Lower leg skin (tissue), 4 donors: ENCODE measurements at regions not wholly inside any gene's neighbourhood (a gene's known extent, or its start where the extent isn't known, plus 50 kb on each side); places are given as distances from the start of the nearest gene placed in this dataset.
A peak's percentile ranks its signal among the peaks of the same experiment; 100 is the strongest.

Source experiments
- DNase-seq, 2 donors: peaks; one replicate each; pipeline ENCODE4 v3.0.0-alpha.2; 2019; ENCODE audit warnings: low spot score in 2 of 2
- H3K4me3 ChIP-seq: fragments of 200-600 bp; sonication (generic); 2 replicates; pipeline ENCODE4 v1.5.1; 2017; ENCODE audit warnings: mild to moderate bottlenecking, low read depth; ENCODE audit not compliant: poor library complexity, severe bottlenecking
- POLR2A ChIP-seq, 2 donors: fragments of 450-650 bp; IDR thresholded peaks; one replicate each; pipeline ENCODE4 v1.6.1; 2016 to 2017; ENCODE audit warnings: antibody characterized with exemption in 2 of 2, mild to moderate bottlenecking in 1 of 2, moderate library complexity in 1 of 2
- WGBS, 2 donors: methylation state at CpG; one replicate each; pipeline ENCODE4 v1.1.5; 2018; 5-methylcytosine and 5-hydroxymethylcytosine counted together
- intact Hi-C: fragments of 100-400 bp; cut with DNase I; formaldehyde crosslinking; loops from one replicate; pipeline ENCODE4 v1.15.0; 2023; ENCODE audit warnings: low total_unique reads
- TF ChIP-seq, protein P1 (sequence below), 3 donors: fragments of 450-650 bp; IDR thresholded peaks; one replicate each; pipeline ENCODE4 v1.5.1; 2016; ENCODE audit warnings: antibody characterized with exemption in 3 of 3, mild to moderate bottlenecking in 3 of 3, moderate library complexity in 2 of 3

GRCh38 chr2:105641389-105641811 lies 103.3 kb upstream of the NCK2 start:
- DNase-seq = peak; percentile 24 to 82
- 51 to 72% methylated on average over 12 of the region's 12 CpGs for WGBS, 2 donors
- H3K4me3 ChIP-seq = no peak overlapping the region
- TF ChIP-seq, protein P1, sequence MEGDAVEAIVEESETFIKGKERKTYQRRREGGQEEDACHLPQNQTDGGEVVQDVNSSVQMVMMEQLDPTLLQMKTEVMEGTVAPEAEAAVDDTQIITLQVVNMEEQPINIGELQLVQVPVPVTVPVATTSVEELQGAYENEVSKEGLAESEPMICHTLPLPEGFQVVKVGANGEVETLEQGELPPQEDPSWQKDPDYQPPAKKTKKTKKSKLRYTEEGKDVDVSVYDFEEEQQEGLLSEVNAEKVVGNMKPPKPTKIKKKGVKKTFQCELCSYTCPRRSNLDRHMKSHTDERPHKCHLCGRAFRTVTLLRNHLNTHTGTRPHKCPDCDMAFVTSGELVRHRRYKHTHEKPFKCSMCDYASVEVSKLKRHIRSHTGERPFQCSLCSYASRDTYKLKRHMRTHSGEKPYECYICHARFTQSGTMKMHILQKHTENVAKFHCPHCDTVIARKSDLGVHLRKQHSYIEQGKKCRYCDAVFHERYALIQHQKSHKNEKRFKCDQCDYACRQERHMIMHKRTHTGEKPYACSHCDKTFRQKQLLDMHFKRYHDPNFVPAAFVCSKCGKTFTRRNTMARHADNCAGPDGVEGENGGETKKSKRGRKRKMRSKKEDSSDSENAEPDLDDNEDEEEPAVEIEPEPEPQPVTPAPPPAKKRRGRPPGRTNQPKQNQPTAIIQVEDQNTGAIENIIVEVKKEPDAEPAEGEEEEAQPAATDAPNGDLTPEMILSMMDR (IDR thresholded peaks at IDR 0.05) = no peak
- TF ChIP-seq POLR2A (IDR thresholded peaks at IDR 0.05) = no peak
- intact Hi-C loops = no loop called here

GRCh38 chr2:105640246-105640645 lies 104.5 kb upstream of the NCK2 start:
- no peak for DNase-seq
- H3K4me3 ChIP-seq = no peak overlapping the region
- intact Hi-C loops = no loop called here
- no peak for TF ChIP-seq POLR2A (IDR thresholded peaks at IDR 0.05)
- TF ChIP-seq, protein P1 (IDR thresholded peaks at IDR 0.05) = no peak
- 94 to 96% methylated on average over 4 of the region's 4 CpGs for WGBS, 2 donors

DNA sequence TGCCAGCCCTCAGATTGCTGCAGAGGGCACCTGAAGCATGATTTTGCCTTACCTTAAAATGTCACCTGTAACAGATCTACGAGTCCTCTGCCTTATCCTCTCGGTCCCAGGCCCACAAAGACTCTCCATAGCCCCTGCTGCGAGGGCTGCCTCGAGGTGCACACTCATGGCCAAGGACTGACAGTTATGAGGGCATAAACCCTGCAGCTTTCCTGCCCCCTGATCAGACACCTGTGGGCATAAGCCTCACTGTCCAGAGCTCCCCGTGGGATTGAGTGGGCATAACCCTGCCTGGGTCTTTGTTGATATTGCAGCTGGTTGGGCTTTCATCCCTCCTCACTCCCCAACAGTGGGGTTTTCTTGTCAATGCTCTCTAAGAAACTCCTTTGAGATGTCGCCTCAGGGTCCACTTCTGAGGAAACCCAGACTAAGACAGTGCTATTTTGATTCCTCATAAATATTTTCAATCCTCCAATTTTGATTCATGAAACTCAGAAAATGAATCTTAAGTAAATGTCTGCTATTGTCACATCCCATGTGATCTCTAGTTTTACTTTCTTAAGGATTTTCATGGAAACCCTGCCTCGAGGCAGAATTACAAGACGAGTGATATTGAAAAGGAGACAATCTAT lies 108.5 kb upstream of the NCK2 start:
- H3K4me3 ChIP-seq = no peak overlapping the region
- intact Hi-C loops = no loop called here
- DNase-seq = peak in 1 of 2 donors; percentile 37
- 76 to 78% methylated on average over 8 of the region's 8 CpGs for WGBS, 2 donors
- TF ChIP-seq POLR2A (IDR thresholded peaks at IDR 0.05) = no peak
- TF ChIP-seq, protein P1 (IDR thresholded peaks at IDR 0.05) = no peak

DNA sequence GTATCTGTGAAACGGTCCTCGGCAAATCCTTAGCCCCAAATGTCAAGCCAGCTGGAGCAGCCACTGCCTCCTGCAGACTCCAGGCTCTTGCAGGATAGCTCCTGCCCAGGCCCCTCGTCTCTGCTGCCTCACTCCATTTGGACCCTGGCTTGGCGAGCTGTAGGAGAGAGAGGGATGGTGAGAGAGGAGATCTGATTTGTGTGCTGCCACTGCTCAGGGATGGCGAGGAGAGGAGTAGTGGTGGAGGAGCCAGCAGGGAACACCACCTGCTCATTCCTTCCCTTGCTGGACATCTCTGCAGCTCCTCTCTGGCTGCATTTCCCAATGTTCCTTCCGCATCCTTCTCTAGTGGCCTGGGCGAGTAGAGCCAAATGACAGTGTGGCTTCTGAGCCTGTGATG lies 109.1 kb upstream of the NCK2 start:
- DNase-seq = peak in 1 of 2 donors; percentile 61
- no peak for TF ChIP-seq POLR2A (IDR thresholded peaks at IDR 0.05)
- TF ChIP-seq, protein P1 (IDR thresholded peaks at IDR 0.05) = no peak
- intact Hi-C loops = no loop called here
- WGBS, 2 donors = 82 to 93% methylated on average over 7 of the region's 7 CpGs
- no peak overlapping the region for H3K4me3 ChIP-seq

DNA sequence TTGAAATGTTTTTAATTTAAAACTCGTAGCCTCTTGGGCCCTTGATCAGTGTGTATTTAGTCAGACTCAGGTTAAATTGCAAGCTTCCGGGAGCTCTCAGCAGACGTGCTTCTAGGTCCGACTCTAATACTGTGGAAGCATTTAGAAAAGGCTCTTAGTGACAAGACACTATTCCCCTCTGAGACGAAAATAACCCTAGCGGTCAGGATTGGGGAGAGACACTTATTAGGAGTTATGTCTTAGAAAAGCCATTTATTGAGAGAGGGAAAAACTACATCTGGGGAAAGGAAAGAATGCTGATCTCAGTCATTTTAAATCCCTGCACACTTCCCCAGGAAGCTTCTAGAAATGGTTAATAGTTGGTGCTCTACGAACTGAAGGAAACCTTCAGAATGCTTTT lies 110.5 kb upstream of the NCK2 start:
- no peak for DNase-seq
- TF ChIP-seq, protein P1 (IDR thresholded peaks at IDR 0.05) = no peak
- TF ChIP-seq POLR2A (IDR thresholded peaks at IDR 0.05) = no peak
- 67 to 68% methylated on average over 7 of the region's 7 CpGs for WGBS, 2 donors
- H3K4me3 ChIP-seq = no peak overlapping the region
- intact Hi-C loops = no loop called here

GRCh38 chr2:105631922-105632321 lies 112.8 kb upstream of the NCK2 start:
- DNase-seq = no peak

More at GRCh38 chr2:105631922-105632321, 112.8 kb upstream of the NCK2 start:
- intact Hi-C loops = no loop called here
- WGBS, 2 donors = 91 to 97% methylated on average over 1 of the region's 1 CpG
- no peak overlapping the region for H3K4me3 ChIP-seq
- TF ChIP-seq, protein P1 (IDR thresholded peaks at IDR 0.05) = no peak
- no peak for TF ChIP-seq POLR2A (IDR thresholded peaks at IDR 0.05)
